ENCODE measurements at regions not wholly inside any gene's neighbourhood (a gene's known extent, or its start where the extent isn't known, plus 50 kb on each side); places are given as distances from the start of the nearest gene placed in this dataset.

GRCh38 chr2:163462993-163463392, 272.8 kb downstream of the FIGN start:
- Histone ChIP-seq H3K27ac (ENCODE audit: low read depth, low read length) (no peak overlapping the region), H3K4me3 (ENCODE audit: low read length in 2 of 2) (no peak overlapping the region), H3K9me3 (ENCODE audit: control insufficient read depth in 1 of 2, low read length in 2 of 2) (no peaks in the 10 kb centered on the region), H3K4me1 (ENCODE audit: insufficient read depth, low read length) (no peaks in the 10 kb centered on the region), H3K36me3 (ENCODE audit: insufficient read depth, low read length) (no peaks in the 10 kb centered on the region), H3K27me3 (ENCODE audit: insufficient read depth, low read length) (no peaks in the 10 kb centered on the region)
- CTCF ChIA-PET (ENCODE audit: partially characterized antibody) = no interaction called here
- Mint-ChIP-seq H3K9me3 (peaks cover 0 to 6% (median 0%) of the 10 kb centered on the region in 8 donors), H3K4me1 (no peaks in the 10 kb centered on the region), H3K36me3 (no peaks in the 10 kb centered on the region), H3K27ac (no peak overlapping the region), H3K27me3 (no peaks in the 10 kb centered on the region), H3K4me3 (no peak overlapping the region)
- POLR2A ChIA-PET (ENCODE audit: partially characterized antibody) = no interaction called here
- intact Hi-C loops (cut with micrococcal nuclease) = no loop called here
- DNase-seq = no peak

DNA sequence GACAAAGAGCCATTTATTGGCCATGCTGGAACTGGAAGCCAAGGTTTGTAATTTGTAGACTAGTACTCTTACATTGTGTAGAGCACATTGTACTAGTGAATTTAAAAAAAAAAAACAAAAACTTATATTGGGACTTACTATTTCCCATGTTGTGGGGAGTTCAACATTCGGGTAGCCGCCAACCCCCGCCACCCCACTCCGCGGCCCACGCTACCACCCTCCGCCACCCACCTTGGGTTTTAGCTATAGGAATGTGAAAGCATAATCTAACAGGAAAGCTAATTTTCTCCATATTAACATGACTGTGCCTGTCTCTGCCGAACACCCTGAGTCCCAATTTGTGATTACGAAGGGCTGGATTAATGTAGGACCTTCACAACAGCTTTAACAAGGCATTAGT, 275.8 kb downstream of the FIGN start:
- no peaks in the 10 kb centered on the region for H3K4me1 ChIP-seq (ENCODE audit: insufficient read depth, low read length)
- peaks cover 0 to 3% (median 0%) of the 10 kb centered on the region in 8 donors for H3K9me3 Mint-ChIP-seq
- DNase-seq = no peak
- ChIA-PET CTCF (ENCODE audit: partially characterized antibody) (interaction anchor here (0.7 kb wide), 1 partner anchor 77 kb away, joined by 3 read pairs; no protein-coding TSS in a partner anchor), POLR2A (ENCODE audit: partially characterized antibody) (no interaction called here)
- no peaks in the 10 kb centered on the region for H3K27me3 Mint-ChIP-seq
- H3K36me3 Mint-ChIP-seq = no peaks in the 10 kb centered on the region
- no peak overlapping the region for H3K27ac ChIP-seq (ENCODE audit: low read depth, low read length)
- H3K9me3 ChIP-seq (ENCODE audit: control insufficient read depth in 1 of 2, low read length in 2 of 2) = no peaks in the 10 kb centered on the region
- H3K4me1 Mint-ChIP-seq = no peaks in the 10 kb centered on the region
- no peaks in the 10 kb centered on the region for H3K36me3 ChIP-seq (ENCODE audit: insufficient read depth, low read length)
- no peak overlapping the region for H3K4me3 ChIP-seq (ENCODE audit: low read length in 2 of 2)
- H3K27me3 ChIP-seq (ENCODE audit: insufficient read depth, low read length) = no peaks in the 10 kb centered on the region
- intact Hi-C loops (cut with micrococcal nuclease) = no loop called here
- H3K27ac Mint-ChIP-seq = no peak overlapping the region
- H3K4me3 Mint-ChIP-seq = no peak overlapping the region

- intact Hi-C loops (cut with micrococcal nuclease) = no loop called here
- peaks cover 0 to 6% (median 0%) of the 10 kb centered on the region in 8 donors for H3K9me3 Mint-ChIP-seq
- H3K4me3 ChIP-seq (ENCODE audit: low read length in 2 of 2) = no peak overlapping the region
- H3K27ac Mint-ChIP-seq = no peak overlapping the region
- ChIA-PET POLR2A (ENCODE audit: partially characterized antibody) (no interaction called here), CTCF (ENCODE audit: partially characterized antibody) (no interaction called here)
- H3K36me3 Mint-ChIP-seq = no peaks in the 10 kb centered on the region
- no peak for DNase-seq
- H3K9me3 ChIP-seq (ENCODE audit: control insufficient read depth in 1 of 2, low read length in 2 of 2) = no peaks in the 10 kb centered on the region
- H3K27ac ChIP-seq (ENCODE audit: low read depth, low read length) = no peak overlapping the region
- H3K4me3 Mint-ChIP-seq = no peak overlapping the region
- no peaks in the 10 kb centered on the region for H3K4me1 Mint-ChIP-seq
- no peaks in the 10 kb centered on the region for H3K4me1 ChIP-seq (ENCODE audit: insufficient read depth, low read length)
- H3K27me3 ChIP-seq (ENCODE audit: insufficient read depth, low read length) = no peaks in the 10 kb centered on the region
- no peaks in the 10 kb centered on the region for H3K36me3 ChIP-seq (ENCODE audit: insufficient read depth, low read length)
- no peaks in the 10 kb centered on the region for H3K27me3 Mint-ChIP-seq
Measured at GRCh38 chr2:163456953-163457743, 278.7 kb downstream of the FIGN start.

- Mint-ChIP-seq H3K36me3 (no peaks in the 10 kb centered on the region), H3K27ac (no peak overlapping the region), H3K9me3 (peaks cover 0 to 6% (median 0%) of the 10 kb centered on the region in 8 donors), H3K27me3 (no peaks in the 10 kb centered on the region), H3K4me1 (no peaks in the 10 kb centered on the region), H3K4me3 (no peak overlapping the region)
- no peak for DNase-seq
- H3K36me3 ChIP-seq (ENCODE audit: insufficient read depth, low read length) = no peaks in the 10 kb centered on the region
- H3K27ac ChIP-seq (ENCODE audit: low read depth, low read length) = no peak overlapping the region
- H3K4me3 ChIP-seq (ENCODE audit: low read length in 2 of 2) = no peak overlapping the region
- ChIA-PET CTCF (ENCODE audit: partially characterized antibody) (no interaction called here), POLR2A (ENCODE audit: partially characterized antibody) (no interaction called here)
- H3K27me3 ChIP-seq (ENCODE audit: insufficient read depth, low read length) = no peaks in the 10 kb centered on the region
- H3K9me3 ChIP-seq (ENCODE audit: control insufficient read depth in 1 of 2, low read length in 2 of 2) = peaks cover 0 to 5% of the 10 kb centered on the region in 2 donors
- no peaks in the 10 kb centered on the region for H3K4me1 ChIP-seq (ENCODE audit: insufficient read depth, low read length)
- intact Hi-C loops (cut with micrococcal nuclease) = no loop called here
Measured at GRCh38 chr2:163455815-163456214, 280.0 kb downstream of the FIGN start.

DNA sequence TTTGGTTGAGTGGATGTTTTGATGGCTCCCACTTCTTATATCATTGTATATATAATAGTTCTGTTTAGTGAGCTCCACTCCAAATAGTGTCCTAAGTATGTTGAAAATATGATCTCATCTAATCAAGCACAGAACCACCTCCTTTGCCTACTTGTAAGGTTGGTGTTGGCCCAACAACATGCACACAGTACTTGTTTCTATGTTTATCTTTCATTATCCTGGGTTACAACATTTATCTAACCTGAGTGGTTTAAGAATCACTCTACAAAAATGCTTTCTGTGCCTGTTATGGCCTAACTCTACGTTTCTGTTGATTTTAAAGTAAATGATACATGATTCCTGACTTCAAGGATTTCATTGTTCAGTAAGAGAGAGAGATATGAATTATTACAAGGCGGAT, 281.9 kb downstream of the FIGN start:
- Histone ChIP-seq H3K36me3 (ENCODE audit: insufficient read depth, low read length) (no peaks in the 10 kb centered on the region), H3K9me3 (ENCODE audit: control insufficient read depth in 1 of 2, low read length in 2 of 2) (peaks cover 0 to 5% of the 10 kb centered on the region in 2 donors), H3K4me3 (ENCODE audit: low read length in 2 of 2) (no peak overlapping the region), H3K27ac (ENCODE audit: low read depth, low read length) (no peak overlapping the region), H3K4me1 (ENCODE audit: insufficient read depth, low read length) (no peaks in the 10 kb centered on the region), H3K27me3 (ENCODE audit: insufficient read depth, low read length) (no peaks in the 10 kb centered on the region)
- DNase-seq = no peak
- CTCF ChIA-PET (ENCODE audit: partially characterized antibody) = no interaction called here
- Mint-ChIP-seq H3K27ac (no peak overlapping the region), H3K4me1 (no peaks in the 10 kb centered on the region), H3K36me3 (no peaks in the 10 kb centered on the region), H3K9me3 (peaks cover 0 to 6% (median 3%) of the 10 kb centered on the region in 8 donors), H3K4me3 (no peak overlapping the region), H3K27me3 (no peaks in the 10 kb centered on the region)
- POLR2A ChIA-PET (ENCODE audit: partially characterized antibody) = no interaction called here
- intact Hi-C loops (cut with micrococcal nuclease) = no loop called here

DNA sequence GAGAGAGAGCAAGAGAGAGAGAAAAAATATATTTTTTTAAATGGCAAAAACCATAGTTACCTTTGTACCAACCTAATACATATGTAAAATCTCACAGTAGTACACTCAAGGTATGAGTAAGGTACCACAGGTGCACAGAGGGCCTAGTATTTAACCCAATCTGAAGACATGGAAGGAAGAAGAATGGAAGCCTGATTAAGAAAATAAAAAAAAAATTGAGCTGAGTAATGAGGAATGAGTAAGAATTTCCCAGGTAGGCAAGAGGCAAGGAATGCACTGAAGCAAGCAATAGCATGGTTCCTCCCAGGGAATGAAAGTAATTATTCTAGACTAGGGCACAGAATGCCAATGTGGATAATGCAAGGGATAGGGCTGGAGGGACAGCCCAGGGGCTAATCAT, 294.2 kb downstream of the FIGN start:
- H3K27ac Mint-ChIP-seq = no peak overlapping the region
- Histone ChIP-seq H3K4me3 (ENCODE audit: low read length in 2 of 2) (no peak overlapping the region), H3K9me3 (ENCODE audit: control insufficient read depth in 1 of 2, low read length in 2 of 2) (no peaks in the 10 kb centered on the region), H3K4me1 (ENCODE audit: insufficient read depth, low read length) (no peaks in the 10 kb centered on the region), H3K27ac (ENCODE audit: low read depth, low read length) (no peak overlapping the region), H3K36me3 (ENCODE audit: insufficient read depth, low read length) (no peaks in the 10 kb centered on the region), H3K27me3 (ENCODE audit: insufficient read depth, low read length) (no peaks in the 10 kb centered on the region)
- intact Hi-C loops (cut with micrococcal nuclease) = no loop called here
- DNase-seq = no peak
- peaks cover 0 to 16% (median 3%) of the 10 kb centered on the region in 8 donors for H3K9me3 Mint-ChIP-seq
- ChIA-PET POLR2A (ENCODE audit: partially characterized antibody) (no interaction called here), CTCF (ENCODE audit: partially characterized antibody) (no interaction called here)
- no peaks in the 10 kb centered on the region for H3K36me3 Mint-ChIP-seq
- no peak overlapping the region for H3K4me3 Mint-ChIP-seq
- H3K4me1 Mint-ChIP-seq = no peaks in the 10 kb centered on the region
- no peaks in the 10 kb centered on the region for H3K27me3 Mint-ChIP-seq

DNA sequence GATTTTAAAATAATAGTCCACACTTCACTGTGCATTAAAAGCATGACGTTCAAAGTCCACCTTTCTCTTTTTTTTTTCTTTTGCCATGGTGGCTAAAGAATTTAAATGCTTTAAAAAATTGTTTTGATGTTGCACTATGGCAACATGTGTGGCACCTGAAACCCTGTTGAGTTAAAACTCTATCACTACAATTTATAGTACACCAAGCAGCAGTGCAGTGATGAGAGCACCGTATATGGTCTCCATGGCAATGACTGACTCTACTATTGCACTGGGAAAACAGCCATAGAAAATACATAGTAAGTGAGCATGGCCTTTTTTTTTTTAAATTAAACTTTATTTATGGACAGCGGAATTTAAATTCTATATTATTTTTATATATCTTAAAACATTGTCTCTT, 298.8 kb downstream of the FIGN start:
- H3K4me3 ChIP-seq (ENCODE audit: low read length in 2 of 2) = no peak overlapping the region
- H3K4me1 ChIP-seq (ENCODE audit: insufficient read depth, low read length) = no peaks in the 10 kb centered on the region
- H3K9me3 ChIP-seq (ENCODE audit: control insufficient read depth in 1 of 2, low read length in 2 of 2) = no peaks in the 10 kb centered on the region
- Mint-ChIP-seq H3K36me3 (no peaks in the 10 kb centered on the region), H3K27me3 (no peaks in the 10 kb centered on the region), H3K4me3 (no peak overlapping the region), H3K27ac (no peak overlapping the region), H3K4me1 (no peaks in the 10 kb centered on the region), H3K9me3 (peaks cover 0 to 13% (median 3%) of the 10 kb centered on the region in 8 donors)
- DNase-seq = no peak
- CTCF ChIA-PET (ENCODE audit: partially characterized antibody) = no interaction called here
- POLR2A ChIA-PET (ENCODE audit: partially characterized antibody) = no interaction called here
- intact Hi-C loops (cut with micrococcal nuclease) = no loop called here
- no peak overlapping the region for H3K27ac ChIP-seq (ENCODE audit: low read depth, low read length)
- H3K36me3 ChIP-seq (ENCODE audit: insufficient read depth, low read length) = no peaks in the 10 kb centered on the region
- H3K27me3 ChIP-seq (ENCODE audit: insufficient read depth, low read length) = no peaks in the 10 kb centered on the region

Measured in CD4-positive, alpha-beta memory T cell (primary cell).